Loucy (cell line): ENCODE measurements at regions not wholly inside any gene's neighbourhood (a gene's known extent, or its start where the extent isn't known, plus 50 kb on each side); places are given as distances from the start of the nearest gene placed in this dataset.
A peak's percentile ranks its signal among the peaks of the same experiment; 100 is the strongest.
"Not testable (repeated sequence)": the region's sequence is repeated elsewhere in the genome, so short reads cannot be mapped to it uniquely, and the experiment has no call there.

Experiments used
- H2AFZ ChIP-seq: fragments of 200-600 bp; sonication (generic); 2 replicates; pipeline ENCODE4 v1.6.0; 2016; ENCODE audit warnings: antibody characterized with exemption, mild to moderate bottlenecking, low read length, moderate library complexity
- H3F3A ChIP-seq: fragments of 200-600 bp; 2 replicates; pipeline ENCODE4 v1.6.0; 2016; ENCODE audit warnings: antibody characterized with exemption, low read depth, mild to moderate bottlenecking
- H3K27me3 ChIP-seq: fragments of 200-600 bp; sonication (generic); 2 replicates; pipeline ENCODE4 v1.6.1; 2014; ENCODE audit warnings: low read length, mild to moderate bottlenecking; ENCODE audit not compliant: insufficient read depth, poor library complexity, severe bottlenecking
- H3K36me3 ChIP-seq: fragments of 200-600 bp; sonication (generic); 2 replicates; pipeline ENCODE4 v1.6.1; 2016; ENCODE audit warnings: low read length; ENCODE audit not compliant: insufficient read depth
- H3K4me1 ChIP-seq: fragments of 200-600 bp; sonication (generic); 2 replicates; pipeline ENCODE4 v1.5.1; 2014; ENCODE audit warnings: low read length, mild to moderate bottlenecking; ENCODE audit not compliant: insufficient read depth, poor library complexity, severe bottlenecking
- H3K4me2 ChIP-seq: fragments of 200-600 bp; sonication (generic); 2 replicates; pipeline ENCODE4 v1.6.0; 2014; ENCODE audit warnings: antibody characterized with exemption, low read length, low read depth, mild to moderate bottlenecking; ENCODE audit not compliant: poor library complexity, severe bottlenecking
- H3K4me3 ChIP-seq: fragments of 200-600 bp; sonication (generic); 2 replicates; pipeline ENCODE4 v1.5.1; 2014; ENCODE audit warnings: low read length, mild to moderate bottlenecking, mixed read lengths; ENCODE audit not compliant: poor library complexity, severe bottlenecking
- H3K79me2 ChIP-seq: fragments of 200-600 bp; sonication (generic); 2 replicates; pipeline ENCODE4 v1.6.1; 2014; ENCODE audit warnings: low read length; ENCODE audit not compliant: insufficient read depth
- H3K9ac ChIP-seq: fragments of 200-600 bp; sonication (generic); 2 replicates; pipeline ENCODE4 v1.6.0; 2014; ENCODE audit warnings: mild to moderate bottlenecking, low read depth, low read length, moderate library complexity; ENCODE audit not compliant: poor library complexity, severe bottlenecking
- H3K9me2 ChIP-seq: fragments of 200-600 bp; sonication (generic); replicated peaks from 2 replicates; pipeline ENCODE4 v1.6.1; 2016; ENCODE audit warnings: low read depth, low read length, mixed read lengths
- H3K9me3 ChIP-seq: fragments of 200-600 bp; sonication (generic); 2 replicates; pipeline ENCODE4 v1.6.1; 2014; ENCODE audit warnings: mild to moderate bottlenecking, antibody characterized with exemption, low read length, low read depth; ENCODE audit not compliant: insufficient read depth
- H4K20me1 ChIP-seq: fragments of 200-600 bp; sonication (generic); 2 replicates; pipeline ENCODE4 v1.6.0; 2014; ENCODE audit warnings: antibody characterized with exemption, low read length, mild to moderate bottlenecking; ENCODE audit not compliant: insufficient read depth, poor library complexity, severe bottlenecking
- EZH2phosphoT487 ChIP-seq: fragments of 200-600 bp; IDR thresholded peaks from 2 replicates; pipeline ENCODE4 v1.6.1; 2018; ENCODE audit warnings: antibody characterized with exemption, mild to moderate bottlenecking, moderate library complexity, borderline replicate concordance
- TF ChIP-seq, protein P1 (sequence below): fragments of 200-600 bp; sonication (generic); conservative IDR thresholded peaks from 2 replicates; pipeline ENCODE4 v1.5.1; 2014; ENCODE audit warnings: mild to moderate bottlenecking, antibody characterized with exemption, low read length

DNA sequence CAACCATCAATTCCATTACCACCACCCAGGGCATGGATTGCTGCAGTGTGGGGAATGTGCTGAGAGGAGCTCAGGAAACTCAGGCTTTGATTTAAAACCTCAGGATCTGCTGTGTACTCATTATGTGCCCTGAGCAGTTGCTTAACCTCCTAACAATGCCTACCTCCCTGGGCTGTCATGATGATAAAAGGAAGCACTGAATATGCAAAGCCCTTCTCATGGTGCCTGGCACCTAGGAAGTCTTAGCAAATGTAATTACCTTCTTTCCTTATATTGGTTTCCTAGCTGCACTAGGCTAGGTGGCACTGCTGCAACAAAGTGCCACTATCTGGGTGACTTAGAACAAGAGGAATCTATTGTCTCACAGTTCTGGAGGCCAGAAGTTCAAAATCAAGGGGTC is 62.2 kb downstream of the KCTD12 start:
- Histone ChIP-seq H3K79me2 (no peaks in the 10 kb centered on the region), H3K27me3 (no peaks in the 10 kb centered on the region), H3K9me3 (no peaks in the 10 kb centered on the region), H3K36me3 (no peaks in the 10 kb centered on the region), H3K4me3 (no peak overlapping the region), H2AFZ (no peak overlapping the region), H3K4me2 (no peak overlapping the region), H3K4me1 (peaks cover 6% of the 10 kb centered on the region), H3K9ac (no peak overlapping the region), H3F3A (no peaks in the 10 kb centered on the region), H3K9me2 (no peaks in the 10 kb centered on the region), H4K20me1 (no peaks in the 10 kb centered on the region)
- TF ChIP-seq, protein P1, sequence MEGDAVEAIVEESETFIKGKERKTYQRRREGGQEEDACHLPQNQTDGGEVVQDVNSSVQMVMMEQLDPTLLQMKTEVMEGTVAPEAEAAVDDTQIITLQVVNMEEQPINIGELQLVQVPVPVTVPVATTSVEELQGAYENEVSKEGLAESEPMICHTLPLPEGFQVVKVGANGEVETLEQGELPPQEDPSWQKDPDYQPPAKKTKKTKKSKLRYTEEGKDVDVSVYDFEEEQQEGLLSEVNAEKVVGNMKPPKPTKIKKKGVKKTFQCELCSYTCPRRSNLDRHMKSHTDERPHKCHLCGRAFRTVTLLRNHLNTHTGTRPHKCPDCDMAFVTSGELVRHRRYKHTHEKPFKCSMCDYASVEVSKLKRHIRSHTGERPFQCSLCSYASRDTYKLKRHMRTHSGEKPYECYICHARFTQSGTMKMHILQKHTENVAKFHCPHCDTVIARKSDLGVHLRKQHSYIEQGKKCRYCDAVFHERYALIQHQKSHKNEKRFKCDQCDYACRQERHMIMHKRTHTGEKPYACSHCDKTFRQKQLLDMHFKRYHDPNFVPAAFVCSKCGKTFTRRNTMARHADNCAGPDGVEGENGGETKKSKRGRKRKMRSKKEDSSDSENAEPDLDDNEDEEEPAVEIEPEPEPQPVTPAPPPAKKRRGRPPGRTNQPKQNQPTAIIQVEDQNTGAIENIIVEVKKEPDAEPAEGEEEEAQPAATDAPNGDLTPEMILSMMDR, result no peak
- TF ChIP-seq EZH2phosphoT487, result no peak

DNA sequence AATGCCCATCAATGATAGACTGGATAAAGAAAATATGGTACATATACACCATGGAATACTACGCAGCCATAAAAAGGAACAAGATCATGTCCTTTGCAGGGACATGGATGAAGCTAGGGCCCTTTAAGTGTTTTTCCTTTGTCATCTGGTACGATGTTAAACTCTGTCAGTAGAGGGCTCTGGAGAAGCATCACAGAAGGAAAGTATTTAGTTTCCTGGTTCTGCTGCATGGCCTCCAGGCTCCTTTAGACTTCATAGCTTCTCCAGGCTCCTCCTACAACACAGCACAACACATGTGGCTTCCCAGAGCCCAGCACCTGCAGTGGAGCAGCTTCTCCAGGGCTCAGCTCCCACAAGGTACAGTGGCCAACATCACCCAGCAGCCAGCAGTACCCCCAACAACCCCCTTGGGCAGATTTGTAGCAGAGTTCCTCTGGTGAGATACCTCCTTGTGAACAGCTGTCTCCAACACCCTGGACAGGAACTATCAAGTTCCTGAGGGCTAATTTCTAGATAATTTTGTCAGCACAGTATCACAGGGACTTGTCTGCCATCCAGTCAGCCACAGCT is 63.4 kb downstream of the KCTD12 start:
- Histone ChIP-seq H3K4me2 (no peak overlapping the region), H3K9ac (no peak overlapping the region), H2AFZ (peak overlapping the region; percentile 84), H3K4me3 (no peak overlapping the region), H3F3A (no peaks in the 10 kb centered on the region), H3K79me2 (no peaks in the 10 kb centered on the region), H3K36me3 (no peaks in the 10 kb centered on the region), H4K20me1 (no peaks in the 10 kb centered on the region), H3K4me1 (no peaks in the 10 kb centered on the region), H3K9me2 (no peaks in the 10 kb centered on the region), H3K9me3 (no peaks in the 10 kb centered on the region), H3K27me3 (no peaks in the 10 kb centered on the region)
- TF ChIP-seq, protein P1, result peak; percentile 46
- no peak for TF ChIP-seq EZH2phosphoT487

DNA sequence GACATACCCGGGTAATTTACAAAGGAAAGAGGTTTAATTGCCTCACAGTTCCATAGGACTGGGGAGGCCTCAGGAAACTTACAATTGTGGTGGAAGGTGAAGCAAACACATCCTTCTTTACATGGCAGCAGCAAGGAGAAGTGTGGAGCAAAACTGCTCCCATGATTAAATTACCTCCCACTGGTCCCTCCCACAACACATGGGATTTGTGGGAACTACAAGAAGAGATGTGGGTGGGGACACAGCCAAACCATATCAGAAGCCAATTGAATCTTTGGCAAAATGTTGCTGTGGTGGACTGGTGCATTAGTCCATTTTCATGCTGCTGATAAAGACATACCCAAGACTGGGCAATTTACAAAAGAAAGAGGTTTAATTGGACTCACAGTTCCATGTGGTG is 65.0 kb downstream of the KCTD12 start:
- H3F3A ChIP-seq, H3K9me3 ChIP-seq, H3K4me3 ChIP-seq, H4K20me1 ChIP-seq, H2AFZ ChIP-seq, H3K4me1 ChIP-seq, H3K9me2 ChIP-seq, H3K4me2 ChIP-seq, H3K36me3 ChIP-seq, H3K27me3 ChIP-seq, H3K9ac ChIP-seq, H3K79me2 ChIP-seq: not testable (repeated sequence)

DNA sequence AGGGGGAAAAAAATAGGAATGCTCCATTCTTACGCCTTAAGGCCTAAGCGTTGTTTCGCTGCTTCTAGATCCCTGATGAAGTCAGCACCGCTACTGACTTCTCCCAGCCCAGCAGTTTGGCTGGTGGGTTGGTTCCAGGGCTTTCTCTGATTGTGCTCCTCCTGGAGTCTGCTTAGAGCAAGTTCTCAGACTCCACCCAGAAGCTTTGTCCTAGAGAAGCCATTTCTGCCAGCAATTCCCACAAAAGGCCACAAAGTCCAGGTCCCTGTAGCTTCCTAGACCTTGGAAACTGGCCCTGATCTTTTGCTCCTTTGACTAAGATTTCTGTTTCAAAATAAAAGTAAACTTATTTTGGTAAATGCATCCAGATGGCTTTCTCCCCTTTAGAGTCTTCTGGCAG is 65.4 kb downstream of the KCTD12 start:
- H3K79me2 ChIP-seq, result no peaks in the 10 kb centered on the region
- H3K9me2 ChIP-seq, result no peaks in the 10 kb centered on the region
- no peaks in the 10 kb centered on the region for H3F3A ChIP-seq
- no peak overlapping the region for H3K9ac ChIP-seq
- H3K36me3 ChIP-seq, result no peaks in the 10 kb centered on the region
- H3K4me1 ChIP-seq, result peaks cover 7% of the 10 kb centered on the region
- TF ChIP-seq, protein P1, result no peak
- no peak for TF ChIP-seq EZH2phosphoT487
- H3K4me2 ChIP-seq, result no peak overlapping the region
- no peaks in the 10 kb centered on the region for H4K20me1 ChIP-seq
- no peaks in the 10 kb centered on the region for H3K9me3 ChIP-seq
- no peaks in the 10 kb centered on the region for H3K27me3 ChIP-seq
- no peak overlapping the region for H2AFZ ChIP-seq
- no peak overlapping the region for H3K4me3 ChIP-seq
